ENCODE measurements at regions not wholly inside any gene's neighbourhood (a gene's known extent, or its start where the extent isn't known, plus 50 kb on each side); places are given as distances from the start of the nearest gene placed in this dataset.

DNA sequence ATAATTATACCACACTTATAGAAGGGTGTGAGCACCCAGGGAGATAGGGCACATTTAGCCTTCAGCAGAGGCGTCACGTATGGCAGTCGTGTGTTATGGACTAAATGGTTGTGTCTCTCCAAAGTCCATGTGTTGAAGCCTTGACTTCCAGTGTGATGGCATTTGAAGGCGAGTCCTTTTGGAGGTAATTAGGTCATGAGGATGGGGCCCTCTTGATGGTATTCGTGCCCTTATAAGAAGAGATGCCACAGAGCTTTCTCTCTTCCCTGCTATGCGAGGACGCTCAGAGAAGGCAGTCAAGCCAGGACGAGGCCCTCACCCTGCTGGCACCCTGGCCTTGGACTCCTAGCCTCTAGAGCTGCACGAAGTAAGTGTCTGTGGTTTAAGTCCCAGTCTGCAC lies 375.0 kb upstream of the C1orf174 start:
- Histone ChIP-seq H3K36me3 (ENCODE audit: insufficient read depth) (no peaks in the 10 kb centered on the region), H3K4me2 (no peak overlapping the region), H3K9ac (no peak overlapping the region), H3K27ac (no peak overlapping the region), H2AFZ (ENCODE audit: low read depth) (no peak overlapping the region), H3K4me3 (IDR thresholded peaks at IDR 0.05; ENCODE audit: insufficient read depth, low read depth, low read length) (no peak overlapping the region), H3K79me2 (ENCODE audit: insufficient read depth, low read depth) (no peaks in the 10 kb centered on the region), H3K4me1 (ENCODE audit: low read depth, poor library complexity, severe bottlenecking) (no peaks in the 10 kb centered on the region), H3K27me3 (ENCODE audit: insufficient read depth, low read depth) (no peaks in the 10 kb centered on the region), H4K20me1 (ENCODE audit: insufficient read depth) (no peaks in the 10 kb centered on the region)
- TF ChIP-seq, protein P1, sequence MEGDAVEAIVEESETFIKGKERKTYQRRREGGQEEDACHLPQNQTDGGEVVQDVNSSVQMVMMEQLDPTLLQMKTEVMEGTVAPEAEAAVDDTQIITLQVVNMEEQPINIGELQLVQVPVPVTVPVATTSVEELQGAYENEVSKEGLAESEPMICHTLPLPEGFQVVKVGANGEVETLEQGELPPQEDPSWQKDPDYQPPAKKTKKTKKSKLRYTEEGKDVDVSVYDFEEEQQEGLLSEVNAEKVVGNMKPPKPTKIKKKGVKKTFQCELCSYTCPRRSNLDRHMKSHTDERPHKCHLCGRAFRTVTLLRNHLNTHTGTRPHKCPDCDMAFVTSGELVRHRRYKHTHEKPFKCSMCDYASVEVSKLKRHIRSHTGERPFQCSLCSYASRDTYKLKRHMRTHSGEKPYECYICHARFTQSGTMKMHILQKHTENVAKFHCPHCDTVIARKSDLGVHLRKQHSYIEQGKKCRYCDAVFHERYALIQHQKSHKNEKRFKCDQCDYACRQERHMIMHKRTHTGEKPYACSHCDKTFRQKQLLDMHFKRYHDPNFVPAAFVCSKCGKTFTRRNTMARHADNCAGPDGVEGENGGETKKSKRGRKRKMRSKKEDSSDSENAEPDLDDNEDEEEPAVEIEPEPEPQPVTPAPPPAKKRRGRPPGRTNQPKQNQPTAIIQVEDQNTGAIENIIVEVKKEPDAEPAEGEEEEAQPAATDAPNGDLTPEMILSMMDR (conservative IDR thresholded peaks at IDR 0.05; ENCODE audit: low read depth, low read length): no peak

DNA sequence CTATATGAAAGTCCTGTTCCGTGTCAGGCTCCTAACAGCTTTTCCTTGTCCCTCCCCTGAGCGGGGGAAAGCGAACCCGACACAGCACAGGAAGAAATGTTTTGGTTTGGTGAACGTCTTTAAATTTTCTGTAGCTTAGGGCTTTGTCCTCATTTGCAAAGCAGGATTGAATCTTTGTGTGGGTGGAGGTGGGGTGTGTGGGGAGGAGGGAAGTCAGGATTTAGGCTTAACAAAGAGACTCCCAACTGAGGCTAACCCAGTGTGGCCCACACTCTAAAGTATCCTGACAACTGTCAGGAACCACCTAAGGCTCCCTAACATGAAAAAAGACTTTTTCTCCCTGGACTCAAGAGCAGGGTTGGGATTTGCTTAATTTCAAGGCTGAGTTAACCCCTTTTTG lies 376.2 kb upstream of the C1orf174 start:
- H3K9ac ChIP-seq: no peak overlapping the region
- TF ChIP-seq, protein P1 (conservative IDR thresholded peaks at IDR 0.05; ENCODE audit: low read depth, low read length): no peak

DNA sequence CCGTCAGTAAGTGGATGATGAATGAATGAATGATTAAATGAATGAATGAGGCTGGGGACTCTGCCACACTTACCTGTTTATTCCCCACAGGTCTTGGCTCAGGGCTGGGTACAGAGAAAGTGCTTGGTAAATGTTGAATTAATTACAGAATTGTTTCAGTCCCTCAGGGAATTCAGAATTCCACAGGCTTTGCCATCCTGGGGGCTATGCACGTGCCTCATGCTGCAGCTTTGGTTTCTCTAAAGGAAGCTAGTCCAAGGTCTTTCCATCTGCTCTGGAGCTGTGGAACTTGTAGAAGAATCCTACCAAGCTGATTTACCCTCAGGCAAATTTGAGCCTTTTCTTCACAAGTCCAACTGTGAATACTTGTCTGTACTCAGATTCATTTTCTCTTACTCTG lies 376.8 kb upstream of the AJAP1 start:
- no peaks in the 10 kb centered on the region for H3K4me1 ChIP-seq (ENCODE audit: low read depth, poor library complexity, severe bottlenecking)
- no peaks in the 10 kb centered on the region for H4K20me1 ChIP-seq (ENCODE audit: insufficient read depth)
- H3K36me3 ChIP-seq (ENCODE audit: insufficient read depth): no peaks in the 10 kb centered on the region
- H3K4me2 ChIP-seq: no peak overlapping the region
- no peak overlapping the region for H2AFZ ChIP-seq (ENCODE audit: low read depth)
- no peak overlapping the region for H3K4me3 ChIP-seq (IDR thresholded peaks at IDR 0.05; ENCODE audit: insufficient read depth, low read depth, low read length)
- H3K27me3 ChIP-seq (ENCODE audit: insufficient read depth, low read depth): no peaks in the 10 kb centered on the region
- no peaks in the 10 kb centered on the region for H3K79me2 ChIP-seq (ENCODE audit: insufficient read depth, low read depth)
- H3K27ac ChIP-seq: no peak overlapping the region
- TF ChIP-seq, protein P1 (conservative IDR thresholded peaks at IDR 0.05; ENCODE audit: low read depth, low read length): no peak
- H3K9ac ChIP-seq: no peak overlapping the region

More for the DNA sequence above, 376.2 kb upstream of the C1orf174 start:
- H3K4me3 ChIP-seq (IDR thresholded peaks at IDR 0.05; ENCODE audit: insufficient read depth, low read depth, low read length): no peak overlapping the region
- no peaks in the 10 kb centered on the region for H3K27me3 ChIP-seq (ENCODE audit: insufficient read depth, low read depth)
- H2AFZ ChIP-seq (ENCODE audit: low read depth): no peak overlapping the region
- H3K27ac ChIP-seq: no peak overlapping the region
- H3K4me2 ChIP-seq: no peak overlapping the region
- H3K4me1 ChIP-seq (ENCODE audit: low read depth, poor library complexity, severe bottlenecking): no peaks in the 10 kb centered on the region
- no peaks in the 10 kb centered on the region for H3K79me2 ChIP-seq (ENCODE audit: insufficient read depth, low read depth)
- no peaks in the 10 kb centered on the region for H4K20me1 ChIP-seq (ENCODE audit: insufficient read depth)
- H3K36me3 ChIP-seq (ENCODE audit: insufficient read depth): no peaks in the 10 kb centered on the region

DNA sequence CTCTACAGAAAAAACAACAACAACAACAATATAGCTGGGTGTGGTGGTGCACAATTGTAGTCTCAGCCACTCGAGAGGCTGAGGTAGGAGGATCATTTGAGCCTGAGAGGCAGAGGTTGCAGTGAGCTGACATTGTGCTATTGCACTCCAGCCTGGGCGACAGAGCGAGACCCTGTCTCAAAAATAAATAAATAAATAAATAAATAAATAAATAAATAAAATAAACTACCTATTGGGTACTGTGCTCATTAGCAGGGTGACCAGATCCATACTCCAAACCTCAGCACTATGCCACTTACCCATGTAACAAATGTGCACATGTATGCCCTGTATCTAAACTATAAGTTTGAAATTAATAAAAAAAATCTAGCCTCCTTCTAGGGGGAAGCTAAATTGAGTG lies 369.4 kb upstream of the AJAP1 start:
- no peak overlapping the region for H3K9ac ChIP-seq
- H3K36me3 ChIP-seq (ENCODE audit: insufficient read depth): no peaks in the 10 kb centered on the region
- H3K27me3 ChIP-seq (ENCODE audit: insufficient read depth, low read depth): no peaks in the 10 kb centered on the region; the same call in 1 of the 2 replicates
- no peaks in the 10 kb centered on the region for H3K79me2 ChIP-seq (ENCODE audit: insufficient read depth, low read depth)
- H3K4me3 ChIP-seq (IDR thresholded peaks at IDR 0.05; ENCODE audit: insufficient read depth, low read depth, low read length): no peak overlapping the region
- no peak overlapping the region for H3K4me2 ChIP-seq
- H2AFZ ChIP-seq (ENCODE audit: low read depth): no peak overlapping the region
- TF ChIP-seq, protein P1 (conservative IDR thresholded peaks at IDR 0.05; ENCODE audit: low read depth, low read length): no peak
- no peaks in the 10 kb centered on the region for H3K4me1 ChIP-seq (ENCODE audit: low read depth, poor library complexity, severe bottlenecking)
- no peak overlapping the region for H3K27ac ChIP-seq
- no peaks in the 10 kb centered on the region for H4K20me1 ChIP-seq (ENCODE audit: insufficient read depth)
